SIG-M5 treated with dmso at 0.1 percent for 504 hours (cell line): ENCODE measurements at regions not wholly inside any gene's neighbourhood (a gene's known extent, or its start where the extent isn't known, plus 50 kb on each side); places are given as distances from the start of the nearest gene placed in this dataset.

Experiments used
- DNase-seq: peaks from one replicate; lab custom pipeline; 2025; ENCODE audit not compliant: unreplicated experiment; lab: John Stamatoyannopoulos, UW

- DNase-seq = no peak
These were observed 358.8 kb upstream of the JAG1 start for GRCh38 chr20:11032611-11033010.

- no peak for DNase-seq
These were observed 360.2 kb upstream of the JAG1 start for GRCh38 chr20:11034025-11034424.

- no peak for DNase-seq
These were observed 361.4 kb upstream of the JAG1 start for GRCh38 chr20:11035211-11035610.

- no peak for DNase-seq
These were observed 367.6 kb upstream of the JAG1 start for GRCh38 chr20:11041396-11041795.

GRCh38 chr20:11043001-11043400 lies 369.2 kb upstream of the JAG1 start:
- no peak for DNase-seq

GRCh38 chr20:11044561-11044960 lies 370.8 kb upstream of the JAG1 start:
- no peak for DNase-seq

GRCh38 chr20:11045412-11046175 lies 371.8 kb upstream of the JAG1 start:
- no peak for DNase-seq

GRCh38 chr20:11047559-11047958 lies 373.8 kb upstream of the JAG1 start:
- no peak for DNase-seq

- DNase-seq = no peak
These were observed 374.9 kb upstream of the JAG1 start for GRCh38 chr20:11048739-11049138.

- DNase-seq = no peak
These were observed 376.6 kb upstream of the JAG1 start for GRCh38 chr20:11050350-11050749.

- DNase-seq = no peak
These were observed 377.3 kb upstream of the JAG1 start for GRCh38 chr20:11051136-11051535.

GRCh38 chr20:11053310-11053709 lies 379.5 kb upstream of the JAG1 start:
- DNase-seq = no peak

GRCh38 chr20:11054266-11054993 lies 380.6 kb upstream of the JAG1 start:
- no peak for DNase-seq

GRCh38 chr20:11056414-11056813 lies 382.6 kb upstream of the JAG1 start:
- no peak for DNase-seq

- no peak for DNase-seq
These were observed 383.8 kb upstream of the JAG1 start for GRCh38 chr20:11057624-11058023.

- DNase-seq = no peak
These were observed 385.9 kb upstream of the JAG1 start for GRCh38 chr20:11059659-11060058.

GRCh38 chr20:11060423-11061185 lies 386.8 kb upstream of the JAG1 start:
- no peak for DNase-seq

- no peak for DNase-seq
These were observed 389.6 kb upstream of the JAG1 start for GRCh38 chr20:11063444-11063843.

GRCh38 chr20:11064946-11065345 lies 391.1 kb upstream of the JAG1 start:
- DNase-seq = no peak

- DNase-seq = no peak
These were observed 393.6 kb upstream of the JAG1 start for GRCh38 chr20:11067359-11067758.

- DNase-seq = no peak
These were observed 399.2 kb upstream of the JAG1 start for GRCh38 chr20:11072982-11073381.
